NCI-H1694 treated with DMSO at 0.1 percent for 48 hours (cell line): ENCODE measurements at regions not wholly inside any gene's neighbourhood (a gene's known extent, or its start where the extent isn't known, plus 50 kb on each side); places are given as distances from the start of the nearest gene placed in this dataset.
"Not testable (repeated sequence)": the region's sequence is repeated elsewhere in the genome, so short reads cannot be mapped to it uniquely, and the experiment has no call there.

Experiments used
- DNase-seq: peaks from one replicate; lab custom pipeline; 2025; lab: John Stamatoyannopoulos, UW

GRCh38 chr5:92163906-92164305 lies 780.8 kb upstream of the ARRDC3 start:
- no peak for DNase-seq

DNA sequence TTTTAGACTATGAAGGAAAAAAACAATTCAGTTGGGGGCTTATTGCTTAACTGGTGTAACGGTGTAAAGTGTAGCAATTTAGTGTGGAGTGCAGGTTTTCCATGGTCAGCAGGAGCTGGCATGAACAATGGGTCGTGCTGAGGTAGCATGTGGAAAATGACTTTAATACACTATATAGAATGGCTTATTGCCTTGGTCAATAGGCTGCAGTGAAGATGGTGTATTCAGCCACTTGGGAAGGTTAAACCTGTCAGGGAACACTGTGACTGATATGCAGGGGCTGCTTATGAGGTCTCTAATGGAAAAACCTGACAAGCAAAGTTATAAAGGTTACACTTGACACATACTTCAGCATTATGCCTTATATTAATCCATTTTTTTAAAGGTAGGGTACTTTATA lies 764.7 kb upstream of the ARRDC3 start:
- DNase-seq: no peak

- DNase-seq: no peak
Observed at GRCh38 chr5:92147266-92147665, 764.1 kb upstream of the ARRDC3 start.

DNA sequence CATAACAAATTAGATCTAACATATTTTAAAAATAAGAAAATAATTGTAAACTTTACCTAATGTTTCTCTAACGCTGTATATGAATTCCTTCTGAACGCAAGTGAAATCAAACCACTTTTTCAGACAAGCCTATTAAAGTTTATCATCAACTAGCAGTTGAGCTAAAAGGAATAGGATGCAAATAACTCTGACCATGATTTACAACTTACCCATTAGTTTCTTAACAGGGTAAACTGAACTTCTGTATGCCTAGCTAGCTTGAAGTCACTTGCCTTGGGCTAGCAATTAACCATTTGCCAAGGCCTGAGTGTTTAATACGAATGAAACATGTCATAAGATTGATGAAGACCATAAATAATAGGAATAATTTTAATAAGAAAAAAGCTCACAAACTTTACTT lies 762.7 kb upstream of the ARRDC3 start:
- DNase-seq: no peak

DNA sequence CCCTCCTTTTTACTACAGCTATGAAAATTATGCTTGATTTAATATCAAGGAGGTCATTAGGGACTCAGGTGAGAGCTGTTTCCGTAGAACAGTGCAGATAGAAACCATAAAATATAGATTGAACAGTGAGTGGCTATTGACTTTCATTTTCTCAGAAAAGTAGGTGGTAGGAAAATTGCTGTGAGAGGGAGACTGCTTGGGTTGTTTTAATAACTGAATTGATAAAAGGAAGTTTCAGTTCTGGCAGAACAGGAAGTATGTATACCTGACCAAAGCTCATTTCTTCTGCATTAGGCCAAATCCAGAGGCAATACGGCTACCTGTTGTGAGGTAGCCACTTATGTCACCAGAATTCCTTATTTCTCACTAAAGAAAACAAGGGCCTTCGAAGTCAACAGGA lies 761.7 kb upstream of the ARRDC3 start:
- DNase-seq: no peak

GRCh38 chr5:92132294-92132908 lies 749.3 kb upstream of the ARRDC3 start:
- not testable (repeated sequence) for DNase-seq

GRCh38 chr5:92126182-92126581 lies 743.1 kb upstream of the ARRDC3 start:
- DNase-seq: no peak

DNA sequence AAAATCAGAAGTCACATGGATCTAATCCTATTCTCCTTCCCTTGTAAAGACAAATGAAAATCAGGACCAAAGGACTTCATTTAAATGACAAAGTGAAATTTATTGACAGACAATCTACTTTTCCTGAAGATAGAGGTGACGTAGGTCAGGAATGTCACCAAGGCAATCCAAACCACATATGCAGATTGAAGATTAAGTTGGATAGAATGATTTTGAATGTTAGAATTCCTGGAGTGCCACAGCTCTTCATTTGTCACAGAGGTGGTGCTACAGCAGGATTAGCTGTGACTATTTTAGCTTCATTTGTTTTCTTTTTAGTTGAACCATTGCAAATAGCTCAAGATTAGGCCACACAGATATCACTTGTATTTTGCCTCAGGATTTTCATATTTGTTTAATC lies 736.0 kb upstream of the ARRDC3 start:
- DNase-seq: no peak

DNA sequence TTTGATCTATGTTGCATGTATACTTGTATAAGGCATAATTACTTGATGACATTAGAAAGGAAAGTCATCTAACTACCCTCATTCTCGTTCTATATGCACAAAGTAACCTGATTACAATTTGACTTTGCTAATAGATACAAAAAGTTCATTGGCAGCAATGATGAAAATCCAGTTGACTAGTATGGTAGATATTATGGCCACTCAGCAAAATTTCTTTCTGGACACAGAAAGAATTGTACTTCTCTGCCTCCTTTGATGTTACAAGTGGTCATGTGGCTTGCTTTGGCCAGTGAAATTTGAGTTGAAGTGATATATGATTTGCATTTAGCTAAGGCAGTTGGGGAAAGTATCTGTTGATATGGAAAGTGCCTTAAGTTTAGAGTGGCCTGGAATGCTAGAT lies 723.7 kb upstream of the ARRDC3 start:
- DNase-seq: no peak

GRCh38 chr5:92104126-92104525 lies 721.0 kb upstream of the ARRDC3 start:
- no peak for DNase-seq

GRCh38 chr5:92102313-92102712 lies 719.2 kb upstream of the ARRDC3 start:
- DNase-seq: no peak

DNA sequence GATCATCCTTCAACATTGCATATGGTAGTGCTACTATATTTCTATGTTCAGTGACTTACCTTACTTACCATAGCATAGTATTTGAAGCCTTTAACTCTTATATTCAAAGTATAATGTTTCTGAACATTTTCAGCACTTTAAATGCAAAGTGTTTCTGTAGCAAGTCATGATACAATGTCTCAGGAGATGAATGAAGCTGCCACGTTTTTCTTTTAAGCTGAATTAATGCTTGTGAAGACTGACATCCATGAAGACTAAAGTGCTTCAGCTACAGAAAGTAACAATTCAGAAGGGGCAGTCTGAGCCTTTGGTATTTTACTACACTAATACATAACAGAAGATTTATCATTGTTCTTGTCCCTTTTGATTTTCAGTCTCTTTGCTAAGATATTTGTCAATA lies 709.1 kb upstream of the ARRDC3 start:
- DNase-seq: no peak

- no peak for DNase-seq
Observed at GRCh38 chr5:92086059-92086811, 703.1 kb upstream of the ARRDC3 start.

- DNase-seq: no peak
Observed at GRCh38 chr5:92081958-92082712, 699.0 kb upstream of the ARRDC3 start.

DNA sequence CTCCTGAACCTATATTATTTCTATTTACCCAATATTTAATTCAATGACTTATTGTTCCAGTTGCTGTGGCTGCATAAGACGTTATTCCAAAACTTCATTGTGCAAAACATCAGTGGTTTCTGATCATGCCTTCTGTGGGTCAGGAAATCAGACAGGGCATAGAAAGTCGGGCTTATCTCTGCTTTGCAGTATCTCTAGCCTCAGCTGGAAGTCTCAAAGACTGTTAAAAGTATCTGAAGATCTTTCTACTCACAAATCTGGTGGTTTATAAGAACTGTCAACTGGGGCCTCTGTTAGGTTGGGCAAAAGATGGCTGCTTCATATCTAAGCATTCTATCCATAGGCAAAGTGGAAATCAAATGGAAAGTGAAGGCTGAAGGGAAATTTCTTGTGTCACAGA lies 687.7 kb upstream of the ARRDC3 start:
- no peak for DNase-seq

GRCh38 chr5:92064993-92065392 lies 681.9 kb upstream of the ARRDC3 start:
- DNase-seq: no peak

- DNase-seq: no peak
Observed at GRCh38 chr5:92051741-92052140, 668.6 kb upstream of the ARRDC3 start.

- no peak for DNase-seq
Observed at GRCh38 chr5:92050970-92051369, 667.9 kb upstream of the ARRDC3 start.

- no peak for DNase-seq
Observed at GRCh38 chr5:92041911-92042660, 659.0 kb upstream of the ARRDC3 start.

DNA sequence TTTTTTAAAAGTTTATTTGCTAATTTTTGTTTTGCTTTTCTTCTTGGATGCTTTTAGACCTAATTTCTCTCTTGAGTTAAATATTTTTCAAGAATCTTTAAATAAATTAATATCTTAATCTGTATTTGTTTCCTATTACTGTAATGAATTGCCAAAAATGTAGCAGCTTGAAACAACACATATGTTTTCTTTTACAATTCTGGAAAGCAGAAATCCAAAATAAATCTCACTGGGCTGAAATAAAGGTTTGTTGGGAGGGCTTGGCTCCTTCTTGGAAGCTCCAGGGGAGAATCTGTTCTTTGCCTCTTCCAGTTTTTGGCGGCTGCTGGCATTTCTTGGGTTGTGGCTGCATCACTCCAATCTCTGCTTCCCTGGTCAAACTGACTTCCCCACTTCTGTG lies 658.1 kb upstream of the ARRDC3 start:
- no peak for DNase-seq

DNA sequence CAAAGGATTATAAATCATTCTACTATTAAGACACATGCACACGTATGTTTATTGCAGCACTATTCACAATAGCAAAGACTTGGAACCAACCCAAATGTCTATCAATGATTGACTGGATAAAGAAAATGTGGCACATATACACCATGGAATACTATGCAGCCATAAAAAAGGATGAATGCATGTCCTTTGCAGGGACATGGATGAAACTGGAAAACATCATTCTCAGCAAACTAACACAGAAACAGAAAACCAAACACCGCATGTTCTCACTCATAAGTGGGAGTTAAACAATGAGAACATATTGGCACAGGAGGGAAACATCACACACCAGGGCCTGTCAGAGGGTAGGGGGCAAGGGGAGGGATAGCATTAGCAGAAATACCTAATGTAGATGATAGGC lies 646.7 kb upstream of the ARRDC3 start:
- not testable (repeated sequence) for DNase-seq

DNA sequence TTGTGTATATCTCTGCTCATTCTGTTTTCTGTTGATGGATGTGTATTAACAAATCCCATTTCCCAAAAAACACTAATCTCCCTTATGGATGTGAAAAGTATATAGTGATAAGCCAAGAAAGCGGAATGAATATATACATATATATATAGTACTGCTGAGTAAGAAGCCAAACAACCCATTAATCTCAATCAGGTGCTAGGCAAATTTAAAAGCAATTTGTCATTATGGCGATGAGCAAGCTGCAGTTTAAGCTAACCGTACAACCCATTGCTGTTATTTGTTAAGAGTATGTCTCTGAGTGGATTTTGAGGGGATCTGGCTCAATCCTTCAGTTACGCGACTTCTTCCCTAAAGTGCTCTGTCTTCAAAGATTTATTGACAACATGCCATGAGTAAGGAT lies 640.4 kb upstream of the ARRDC3 start:
- no peak for DNase-seq

DNA sequence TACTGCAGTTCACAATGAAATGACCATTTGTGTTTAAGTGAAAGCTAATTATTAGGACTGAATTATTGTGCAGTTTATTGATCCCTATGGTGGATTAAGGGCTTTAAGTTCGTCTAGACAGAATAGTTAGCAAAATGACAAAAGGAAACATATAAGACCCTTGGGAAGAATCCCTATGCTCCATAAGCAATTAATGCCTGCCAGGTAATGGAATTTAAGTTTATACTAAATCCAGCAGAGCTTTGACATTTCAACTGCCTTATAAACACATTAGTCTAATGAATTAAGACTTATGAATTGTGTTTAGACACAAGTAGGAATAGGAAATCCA lies 640.0 kb upstream of the ARRDC3 start:
- no peak for DNase-seq
